Endothelial cell (in vitro differentiated cells): ENCODE measurements at regions not wholly inside any gene's neighbourhood (a gene's known extent, or its start where the extent isn't known, plus 50 kb on each side); places are given as distances from the start of the nearest gene placed in this dataset.
"Not testable (repeated sequence)": the region's sequence is repeated elsewhere in the genome, so short reads cannot be mapped to it uniquely, and the experiment has no call there.

Experiments
- DNase-seq: peaks from one replicate; pipeline ENCODE4 v3.0.0; 2021; ENCODE audit warnings: low spot score
- H3K27ac Mint-ChIP-seq: one replicate; pipeline ENCODE4 v1.8.0; 2021; ENCODE audit warnings: mixed read lengths, inconsistent platforms; ENCODE audit not compliant: unreplicated experiment
- H3K27me3 Mint-ChIP-seq: one replicate; pipeline ENCODE4 v1.8.0; 2021; ENCODE audit warnings: mild to moderate bottlenecking, moderate library complexity, mixed read lengths, inconsistent platforms; ENCODE audit not compliant: unreplicated experiment
- H3K36me3 Mint-ChIP-seq: one replicate; pipeline ENCODE4 v1.8.0; 2021; ENCODE audit warnings: mild to moderate bottlenecking, low read depth, mixed read lengths, inconsistent platforms; ENCODE audit not compliant: unreplicated experiment
- H3K4me1 Mint-ChIP-seq: one replicate; pipeline ENCODE4 v1.8.0; 2021; ENCODE audit warnings: mild to moderate bottlenecking, mixed read lengths, inconsistent platforms; ENCODE audit not compliant: unreplicated experiment
- H3K4me3 Mint-ChIP-seq: one replicate; pipeline ENCODE4 v1.8.0; 2021; ENCODE audit warnings: mild to moderate bottlenecking, mixed read lengths, inconsistent platforms; ENCODE audit not compliant: unreplicated experiment
- H3K9me3 Mint-ChIP-seq: one replicate; pipeline ENCODE4 v1.8.0; 2021; ENCODE audit warnings: mixed read lengths, inconsistent platforms; ENCODE audit not compliant: unreplicated experiment
- TF ChIP-seq, protein P1 (sequence below): fragments of 200-600 bp; sonication (generic); IDR thresholded peaks from one replicate; pipeline ENCODE4 v1.5.0; 2021; ENCODE audit warnings: antibody characterized with exemption; ENCODE audit not compliant: unreplicated experiment

DNA sequence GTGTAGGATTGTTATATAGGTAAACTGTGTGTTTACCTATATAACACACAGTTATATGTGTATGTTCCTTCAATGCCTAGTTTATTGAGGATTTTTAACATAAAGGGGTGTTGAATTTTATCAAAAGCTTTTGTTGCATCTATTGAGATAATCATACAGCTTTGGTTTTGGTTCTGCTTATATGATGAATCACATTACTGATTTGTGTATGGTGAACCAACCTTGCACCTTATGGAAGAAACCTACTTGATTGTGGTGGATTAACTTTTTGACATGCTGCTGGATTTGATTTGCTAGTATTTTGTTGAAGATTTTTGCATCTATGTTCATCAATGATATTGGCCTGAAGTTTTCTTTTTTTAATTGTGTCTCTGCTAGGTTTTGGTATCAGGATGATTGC is 194.9 kb downstream of the TMEM167A start:
- no peak for DNase-seq
- no peaks in the 10 kb centered on the region for H3K27me3 Mint-ChIP-seq
- H3K4me3 Mint-ChIP-seq, result no peak overlapping the region
- no peaks in the 10 kb centered on the region for H3K9me3 Mint-ChIP-seq
- H3K27ac Mint-ChIP-seq, result no peak overlapping the region
- TF ChIP-seq, protein P1, sequence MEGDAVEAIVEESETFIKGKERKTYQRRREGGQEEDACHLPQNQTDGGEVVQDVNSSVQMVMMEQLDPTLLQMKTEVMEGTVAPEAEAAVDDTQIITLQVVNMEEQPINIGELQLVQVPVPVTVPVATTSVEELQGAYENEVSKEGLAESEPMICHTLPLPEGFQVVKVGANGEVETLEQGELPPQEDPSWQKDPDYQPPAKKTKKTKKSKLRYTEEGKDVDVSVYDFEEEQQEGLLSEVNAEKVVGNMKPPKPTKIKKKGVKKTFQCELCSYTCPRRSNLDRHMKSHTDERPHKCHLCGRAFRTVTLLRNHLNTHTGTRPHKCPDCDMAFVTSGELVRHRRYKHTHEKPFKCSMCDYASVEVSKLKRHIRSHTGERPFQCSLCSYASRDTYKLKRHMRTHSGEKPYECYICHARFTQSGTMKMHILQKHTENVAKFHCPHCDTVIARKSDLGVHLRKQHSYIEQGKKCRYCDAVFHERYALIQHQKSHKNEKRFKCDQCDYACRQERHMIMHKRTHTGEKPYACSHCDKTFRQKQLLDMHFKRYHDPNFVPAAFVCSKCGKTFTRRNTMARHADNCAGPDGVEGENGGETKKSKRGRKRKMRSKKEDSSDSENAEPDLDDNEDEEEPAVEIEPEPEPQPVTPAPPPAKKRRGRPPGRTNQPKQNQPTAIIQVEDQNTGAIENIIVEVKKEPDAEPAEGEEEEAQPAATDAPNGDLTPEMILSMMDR, result no peak
- no peaks in the 10 kb centered on the region for H3K36me3 Mint-ChIP-seq
- no peaks in the 10 kb centered on the region for H3K4me1 Mint-ChIP-seq

DNA sequence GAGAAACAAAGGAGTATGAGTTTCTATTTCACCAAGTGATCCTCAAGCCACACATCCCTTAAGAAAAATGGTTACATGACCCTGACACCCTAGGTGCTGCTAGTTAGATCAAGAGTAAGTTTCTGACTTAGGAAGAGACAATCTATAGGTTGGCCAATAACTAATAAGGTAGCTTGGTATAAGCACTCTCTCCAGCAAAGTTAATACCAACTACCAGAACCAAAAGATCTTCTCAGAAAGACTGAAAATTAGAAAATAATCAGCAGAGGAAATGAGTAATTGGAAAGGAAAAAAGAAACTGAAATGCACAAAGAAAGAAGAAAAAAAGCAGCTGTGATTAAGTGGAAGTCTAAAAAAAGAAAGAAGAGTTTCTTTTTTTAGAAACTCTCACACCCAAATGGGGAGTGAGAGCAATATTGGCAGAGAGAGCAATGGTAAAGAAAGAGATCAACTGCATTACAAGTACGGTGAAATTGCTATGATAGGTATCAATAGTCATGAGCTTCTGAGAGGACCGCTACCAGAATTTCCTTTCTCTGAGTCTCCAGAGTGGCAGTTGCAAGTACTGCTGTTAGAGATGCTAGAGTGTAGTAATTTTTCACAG is 195.5 kb downstream of the TMEM167A start:
- no peaks in the 10 kb centered on the region for H3K9me3 Mint-ChIP-seq
- no peaks in the 10 kb centered on the region for H3K4me1 Mint-ChIP-seq
- H3K36me3 Mint-ChIP-seq, result no peaks in the 10 kb centered on the region
- TF ChIP-seq, protein P1, result no peak
- no peak overlapping the region for H3K27ac Mint-ChIP-seq
- H3K27me3 Mint-ChIP-seq, result no peaks in the 10 kb centered on the region
- no peak for DNase-seq
- no peak overlapping the region for H3K4me3 Mint-ChIP-seq

DNA sequence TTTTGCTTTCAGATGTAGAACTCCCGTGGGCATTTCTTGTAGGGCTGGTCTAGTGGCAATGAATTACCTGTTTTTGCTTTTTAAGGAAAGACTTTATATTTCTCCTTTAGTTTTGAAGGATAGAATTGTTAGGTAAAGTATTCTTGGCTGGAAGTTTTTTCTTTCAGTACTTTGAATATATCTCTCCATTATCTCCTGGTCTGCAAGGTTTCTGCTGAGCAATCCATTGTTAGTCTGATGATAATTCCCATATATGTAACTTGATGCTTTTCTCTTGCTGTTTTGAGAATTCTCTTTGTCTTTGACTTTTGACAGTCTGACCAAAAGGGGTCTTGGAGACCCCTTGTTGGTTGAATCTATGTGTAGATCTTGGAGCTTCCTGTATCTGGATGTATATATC is 198.1 kb downstream of the TMEM167A start:
- no peaks in the 10 kb centered on the region for H3K4me1 Mint-ChIP-seq
- no peak overlapping the region for H3K27ac Mint-ChIP-seq
- no peak for DNase-seq
- no peaks in the 10 kb centered on the region for H3K36me3 Mint-ChIP-seq
- no peaks in the 10 kb centered on the region for H3K27me3 Mint-ChIP-seq
- H3K4me3 Mint-ChIP-seq, result no peak overlapping the region
- H3K9me3 Mint-ChIP-seq, result no peaks in the 10 kb centered on the region
- TF ChIP-seq, protein P1, result no peak

DNA sequence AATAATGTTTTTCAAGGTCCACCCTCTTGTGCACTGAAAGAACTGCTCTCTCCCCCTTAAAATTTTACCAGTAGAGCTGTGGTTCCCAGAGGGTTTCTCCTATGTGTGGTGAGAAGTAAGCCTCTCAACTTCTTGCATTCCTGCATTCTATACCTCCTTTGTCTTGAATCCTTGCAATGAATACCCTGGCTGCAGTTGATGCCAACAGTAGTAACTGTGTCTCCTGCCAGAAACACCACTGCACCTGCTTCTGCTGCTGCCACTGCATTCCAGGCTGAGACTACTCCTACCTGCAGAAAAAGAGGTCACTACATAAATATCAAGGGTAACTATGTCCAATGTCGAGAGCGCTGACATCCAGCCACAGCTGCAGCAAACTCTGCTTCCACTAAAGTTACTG is 203.7 kb downstream of the TMEM167A start:
- Mint-ChIP-seq H3K4me1 (no peaks in the 10 kb centered on the region), H3K9me3 (no peaks in the 10 kb centered on the region), H3K4me3 (no peak overlapping the region), H3K27me3 (peaks cover 3% of the 10 kb centered on the region), H3K27ac (no peak overlapping the region), H3K36me3 (peaks cover 4% of the 10 kb centered on the region)
- TF ChIP-seq, protein P1, result no peak
- DNase-seq, result no peak

DNA sequence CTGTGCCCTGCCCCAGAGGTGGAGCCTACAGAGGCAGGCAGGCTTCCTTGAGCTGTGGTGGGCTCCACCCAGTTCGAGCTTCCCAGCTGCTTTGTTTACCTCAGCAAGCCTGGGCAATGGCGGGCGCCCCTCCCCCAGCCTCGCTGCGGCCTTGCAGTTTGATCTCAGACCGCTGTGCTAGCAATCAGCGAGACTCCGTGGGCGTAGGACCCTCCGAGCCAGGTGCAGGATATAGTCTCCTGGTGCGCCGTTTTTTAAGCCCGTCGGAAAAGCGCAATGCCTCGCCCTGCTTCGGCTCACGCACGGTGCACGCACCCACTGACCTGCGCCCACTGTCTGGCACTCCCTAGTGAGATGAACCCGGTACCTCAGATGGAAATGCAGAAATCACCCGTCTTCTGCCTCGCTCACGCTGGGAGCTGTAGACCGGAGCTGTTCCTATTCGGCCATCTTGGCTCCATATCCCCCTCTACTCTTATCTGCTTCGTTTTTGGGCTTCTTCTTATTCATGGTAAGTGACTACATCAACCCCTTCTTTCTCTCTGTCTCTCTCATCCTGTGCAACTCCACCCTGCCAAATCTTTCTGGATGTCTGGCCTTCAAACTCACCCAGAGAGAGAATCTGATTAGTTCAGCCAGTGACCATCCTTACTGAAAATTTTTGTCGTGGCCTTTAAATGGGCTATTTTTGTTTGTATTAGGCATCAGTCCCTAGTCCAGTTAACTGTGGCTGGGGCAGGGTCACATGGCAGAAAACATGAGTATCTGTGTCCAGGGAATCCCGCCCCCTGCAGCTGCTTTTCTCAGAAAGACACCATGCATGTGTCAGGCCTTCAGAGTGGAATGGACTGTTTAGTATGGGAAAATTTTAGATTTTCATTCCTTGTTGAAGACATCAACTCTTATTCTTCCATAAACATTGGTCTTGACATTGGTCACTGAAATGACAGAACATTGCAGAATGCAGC is 204.6 kb downstream of the TMEM167A start:
- H3K9me3 Mint-ChIP-seq, H3K4me3 Mint-ChIP-seq, H3K4me1 Mint-ChIP-seq, H3K36me3 Mint-ChIP-seq, DNase-seq, H3K27ac Mint-ChIP-seq, H3K27me3 Mint-ChIP-seq: not testable (repeated sequence)
